ENCODE measurements at regions not wholly inside any gene's neighbourhood (a gene's known extent, or its start where the extent isn't known, plus 50 kb on each side); places are given as distances from the start of the nearest gene placed in this dataset.
"Not testable (repeated sequence)": the region's sequence is repeated elsewhere in the genome, so short reads cannot be mapped to it uniquely, and the experiment has no call there.

DNA sequence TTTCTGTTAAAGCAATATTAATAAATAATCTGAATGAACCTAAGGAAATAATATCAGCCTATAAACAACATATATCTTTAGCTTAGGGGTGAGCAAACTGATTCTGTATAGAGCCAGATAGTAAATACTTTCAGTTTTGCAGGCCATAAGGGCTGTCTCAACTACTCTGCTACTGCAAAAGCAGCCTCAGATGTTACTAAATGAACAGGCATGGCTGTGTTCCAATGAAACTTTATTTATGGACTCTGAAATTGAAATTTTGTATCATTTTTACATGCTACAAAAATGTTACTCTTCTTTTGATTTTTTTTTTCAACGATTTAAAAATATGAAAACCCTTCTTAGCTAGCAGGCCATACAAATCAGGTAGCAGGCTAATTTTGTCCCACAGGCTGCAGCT lies 212.8 kb upstream of the PRICKLE2 start:
- DNase-seq (ENCODE audit: low read depth), result no peak
- TF ChIP-seq, protein P1, sequence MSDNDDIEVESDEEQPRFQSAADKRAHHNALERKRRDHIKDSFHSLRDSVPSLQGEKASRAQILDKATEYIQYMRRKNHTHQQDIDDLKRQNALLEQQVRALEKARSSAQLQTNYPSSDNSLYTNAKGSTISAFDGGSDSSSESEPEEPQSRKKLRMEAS (IDR thresholded peaks at IDR 0.05; ENCODE audit: low read depth, low read length), result no peak
- TF ChIP-seq, protein P2, sequence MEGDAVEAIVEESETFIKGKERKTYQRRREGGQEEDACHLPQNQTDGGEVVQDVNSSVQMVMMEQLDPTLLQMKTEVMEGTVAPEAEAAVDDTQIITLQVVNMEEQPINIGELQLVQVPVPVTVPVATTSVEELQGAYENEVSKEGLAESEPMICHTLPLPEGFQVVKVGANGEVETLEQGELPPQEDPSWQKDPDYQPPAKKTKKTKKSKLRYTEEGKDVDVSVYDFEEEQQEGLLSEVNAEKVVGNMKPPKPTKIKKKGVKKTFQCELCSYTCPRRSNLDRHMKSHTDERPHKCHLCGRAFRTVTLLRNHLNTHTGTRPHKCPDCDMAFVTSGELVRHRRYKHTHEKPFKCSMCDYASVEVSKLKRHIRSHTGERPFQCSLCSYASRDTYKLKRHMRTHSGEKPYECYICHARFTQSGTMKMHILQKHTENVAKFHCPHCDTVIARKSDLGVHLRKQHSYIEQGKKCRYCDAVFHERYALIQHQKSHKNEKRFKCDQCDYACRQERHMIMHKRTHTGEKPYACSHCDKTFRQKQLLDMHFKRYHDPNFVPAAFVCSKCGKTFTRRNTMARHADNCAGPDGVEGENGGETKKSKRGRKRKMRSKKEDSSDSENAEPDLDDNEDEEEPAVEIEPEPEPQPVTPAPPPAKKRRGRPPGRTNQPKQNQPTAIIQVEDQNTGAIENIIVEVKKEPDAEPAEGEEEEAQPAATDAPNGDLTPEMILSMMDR (IDR thresholded peaks at IDR 0.05; ENCODE audit: low read depth, low read length), result no peak
- no peak for TF ChIP-seq MYC (IDR thresholded peaks at IDR 0.05; ENCODE audit: low read depth, low read length)
- no peak for TF ChIP-seq POLR2A (IDR thresholded peaks at IDR 0.05; ENCODE audit: extremely low read depth, insufficient read length)
- H3K4me3 ChIP-seq (ENCODE audit: low read depth, low read length), result no peak overlapping the region

- TF ChIP-seq, protein P1 (IDR thresholded peaks at IDR 0.05; ENCODE audit: low read depth, low read length), result no peak
- TF ChIP-seq POLR2A (IDR thresholded peaks at IDR 0.05; ENCODE audit: extremely low read depth, insufficient read length) (no peak), MYC (IDR thresholded peaks at IDR 0.05; ENCODE audit: low read depth, low read length) (no peak)
- TF ChIP-seq, protein P2 (IDR thresholded peaks at IDR 0.05; ENCODE audit: low read depth, low read length), result no peak
Measured at GRCh38 chr3:64437131-64437530, 211.9 kb upstream of the PRICKLE2 start.

GRCh38 chr3:64435023-64435422 lies 209.8 kb upstream of the PRICKLE2 start:
- not testable (repeated sequence) for DNase-seq (ENCODE audit: low read depth); H3K4me3 ChIP-seq (ENCODE audit: low read depth, low read length)

More at GRCh38 chr3:64437131-64437530, 211.9 kb upstream of the PRICKLE2 start:
- no peak for DNase-seq (ENCODE audit: low read depth)
- H3K4me3 ChIP-seq (ENCODE audit: low read depth, low read length), result no peak overlapping the region

GRCh38 chr3:64432870-64433269 lies 207.6 kb upstream of the PRICKLE2 start:
- DNase-seq (ENCODE audit: low read depth), result no peak
- H3K4me3 ChIP-seq (ENCODE audit: low read depth, low read length), result no peak overlapping the region
- TF ChIP-seq, protein P1 (IDR thresholded peaks at IDR 0.05; ENCODE audit: low read depth, low read length), result no peak
- TF ChIP-seq POLR2A (IDR thresholded peaks at IDR 0.05; ENCODE audit: extremely low read depth, insufficient read length) (no peak), MYC (IDR thresholded peaks at IDR 0.05; ENCODE audit: low read depth, low read length) (no peak)
- TF ChIP-seq, protein P2 (IDR thresholded peaks at IDR 0.05; ENCODE audit: low read depth, low read length), result no peak

GRCh38 chr3:64431526-64432091 lies 206.3 kb upstream of the PRICKLE2 start:
- TF ChIP-seq, protein P1 (IDR thresholded peaks at IDR 0.05; ENCODE audit: low read depth, low read length), result no peak
- TF ChIP-seq POLR2A (IDR thresholded peaks at IDR 0.05; ENCODE audit: extremely low read depth, insufficient read length) (no peak), MYC (IDR thresholded peaks at IDR 0.05; ENCODE audit: low read depth, low read length) (no peak)
- TF ChIP-seq, protein P2 (IDR thresholded peaks at IDR 0.05; ENCODE audit: low read depth, low read length), result no peak
- DNase-seq (ENCODE audit: low read depth), result no peak
- no peak overlapping the region for H3K4me3 ChIP-seq (ENCODE audit: low read depth, low read length)

GRCh38 chr3:64427671-64428070 lies 202.4 kb upstream of the PRICKLE2 start:
- TF ChIP-seq MYC (IDR thresholded peaks at IDR 0.05; ENCODE audit: low read depth, low read length), result no peak
- TF ChIP-seq, protein P1 (IDR thresholded peaks at IDR 0.05; ENCODE audit: low read depth, low read length), result no peak
- TF ChIP-seq, protein P2 (IDR thresholded peaks at IDR 0.05; ENCODE audit: low read depth, low read length), result no peak
- TF ChIP-seq POLR2A (IDR thresholded peaks at IDR 0.05; ENCODE audit: extremely low read depth, insufficient read length), result no peak
- H3K4me3 ChIP-seq (ENCODE audit: low read depth, low read length), result no peak overlapping the region
- no peak for DNase-seq (ENCODE audit: low read depth)
